ENCODE measurements at regions not wholly inside any gene's neighbourhood (a gene's known extent, or its start where the extent isn't known, plus 50 kb on each side); places are given as distances from the start of the nearest gene placed in this dataset.

DNA sequence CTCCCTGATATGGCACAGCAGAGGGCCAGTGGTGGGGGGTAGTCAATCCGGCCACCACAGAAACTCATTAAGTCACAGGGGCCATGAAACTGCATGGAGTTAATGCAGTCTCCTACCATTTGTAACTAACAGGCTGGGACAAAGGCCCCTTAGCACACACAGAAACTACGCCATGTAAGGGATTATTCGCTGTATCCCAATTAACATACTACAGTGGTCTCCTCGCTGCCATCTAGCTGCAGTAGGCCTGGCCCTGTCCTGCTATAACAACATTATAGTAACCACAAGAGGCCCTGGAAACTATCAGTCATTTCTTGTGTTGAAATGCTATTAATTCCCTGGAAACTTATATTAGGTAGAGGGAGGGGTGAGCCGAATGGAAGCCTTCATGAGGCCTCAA lies 72.3 kb upstream of the CCN2 start:
- TF ChIP-seq POLR2A (IDR thresholded peaks at IDR 0.05; ENCODE audit: low read depth), result no peak
- TF ChIP-seq EP300 (IDR thresholded peaks at IDR 0.05), result no peak
- TF ChIP-seq POLR2AphosphoS5 (IDR thresholded peaks at IDR 0.05), result no peak

Measured in esophagus muscularis mucosa (tissue), 3 donors.